ENCODE measurements at regions not wholly inside any gene's neighbourhood (a gene's known extent, or its start where the extent isn't known, plus 50 kb on each side); places are given as distances from the start of the nearest gene placed in this dataset.

DNA sequence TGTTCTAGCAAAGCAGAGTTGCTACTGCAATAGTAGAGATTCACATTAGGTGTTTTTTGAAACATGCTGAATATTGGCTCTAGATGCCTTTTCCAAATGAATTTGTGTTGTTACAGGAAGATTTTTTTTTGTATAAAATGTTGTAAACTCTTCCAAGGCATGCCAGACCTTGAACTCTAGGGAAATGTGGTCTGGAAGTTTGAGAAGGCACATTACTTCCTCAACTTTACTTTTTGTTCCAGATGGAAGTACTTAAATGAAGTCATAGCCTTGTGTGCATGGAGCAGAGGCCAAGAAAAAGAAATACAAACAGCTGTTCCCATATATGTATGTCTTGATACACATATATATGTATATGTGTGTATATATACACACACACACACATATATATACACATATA, 585.7 kb upstream of the MARCKS start:
- TF ChIP-seq CTCF (IDR thresholded peaks at IDR 0.05) = no peak
- TF ChIP-seq POLR2A (IDR thresholded peaks at IDR 0.05) = no peak
